ENCODE measurements at regions not wholly inside any gene's neighbourhood (a gene's known extent, or its start where the extent isn't known, plus 50 kb on each side); places are given as distances from the start of the nearest gene placed in this dataset.

- CTCF ChIA-PET: interaction anchor here (1.0 to 1.2 kb wide), 2 partner anchors 18 to 28 kb away, joined by 3 to 4 read pairs; no protein-coding TSS in a partner anchor
- no peak for TF ChIP-seq CTCF (IDR thresholded peaks at IDR 0.05; ENCODE audit: insufficient read depth, low read depth, low read length)
- POLR2A ChIA-PET: interaction anchor here (0.7 to 1.1 kb wide), 2 partner anchors 266 to 351 kb away, joined by 3 read pairs; partner anchors contain the start of gene NFKBIZ
These were observed 234.3 kb upstream of the ZPLD1 start for GRCh38 chr3:102200560-102200959.

GRCh38 chr3:102205647-102206046 lies 229.2 kb upstream of the ZPLD1 start:
- ChIA-PET POLR2A (no interaction called here), CTCF (interaction anchor here (1.3 kb wide), 1 partner anchor 11 kb away, joined by 3 read pairs; no protein-coding TSS in a partner anchor)
- no peaks in the 10 kb centered on the region for H3K36me3 ChIP-seq (ENCODE audit: control insufficient read depth, insufficient read depth, low read length)
- no peak overlapping the region for H3K4me3 ChIP-seq (ENCODE audit: low read depth, low read length)
- DNase-seq (ENCODE audit: low read depth): no peak
- no peaks in the 10 kb centered on the region for H3K27me3 ChIP-seq (ENCODE audit: control insufficient read depth, insufficient read depth, low read length)
- TF ChIP-seq CTCF (IDR thresholded peaks at IDR 0.05; ENCODE audit: insufficient read depth, low read depth, low read length): no peak

More at GRCh38 chr3:102200560-102200959, 234.3 kb upstream of the ZPLD1 start:
- DNase-seq (ENCODE audit: low read depth): no peak
- H3K27me3 ChIP-seq (ENCODE audit: control insufficient read depth, insufficient read depth, low read length): no peaks in the 10 kb centered on the region
- no peak overlapping the region for H3K4me3 ChIP-seq (ENCODE audit: low read depth, low read length)
- no peaks in the 10 kb centered on the region for H3K36me3 ChIP-seq (ENCODE audit: control insufficient read depth, insufficient read depth, low read length)

- ChIA-PET POLR2A (no interaction called here), CTCF (no interaction called here)
- H3K27me3 ChIP-seq (ENCODE audit: control insufficient read depth, insufficient read depth, low read length): no peaks in the 10 kb centered on the region
- no peak for TF ChIP-seq CTCF (IDR thresholded peaks at IDR 0.05; ENCODE audit: insufficient read depth, low read depth, low read length)
- peak; percentile 51 for DNase-seq (ENCODE audit: low read depth)
- H3K36me3 ChIP-seq (ENCODE audit: control insufficient read depth, insufficient read depth, low read length): no peaks in the 10 kb centered on the region
- H3K4me3 ChIP-seq (ENCODE audit: low read depth, low read length): no peak overlapping the region
These were observed 228.2 kb upstream of the ZPLD1 start for GRCh38 chr3:102206511-102207031.

GRCh38 chr3:102207151-102207571 lies 227.7 kb upstream of the ZPLD1 start:
- H3K36me3 ChIP-seq (ENCODE audit: control insufficient read depth, insufficient read depth, low read length): no peaks in the 10 kb centered on the region
- no peaks in the 10 kb centered on the region for H3K27me3 ChIP-seq (ENCODE audit: control insufficient read depth, insufficient read depth, low read length)
- ChIA-PET CTCF (interaction anchor here (1.5 kb wide), 1 partner anchor 18 kb away, joined by 8 read pairs; no protein-coding TSS in a partner anchor), POLR2A (no interaction called here)
- no peak overlapping the region for H3K4me3 ChIP-seq (ENCODE audit: low read depth, low read length)
- TF ChIP-seq CTCF (IDR thresholded peaks at IDR 0.05; ENCODE audit: insufficient read depth, low read depth, low read length): no peak
- peak; percentile 63 for DNase-seq (ENCODE audit: low read depth)

GRCh38 chr3:102215166-102215565 lies 219.6 kb upstream of the ZPLD1 start:
- no peaks in the 10 kb centered on the region for H3K36me3 ChIP-seq (ENCODE audit: control insufficient read depth, insufficient read depth, low read length)
- TF ChIP-seq CTCF (IDR thresholded peaks at IDR 0.05; ENCODE audit: insufficient read depth, low read depth, low read length): no peak
- ChIA-PET POLR2A (no interaction called here), CTCF (interaction anchor here (2.1 kb wide), 1 partner anchor 14 kb away, joined by 5 read pairs; no protein-coding TSS in a partner anchor)
- DNase-seq (ENCODE audit: low read depth): no peak
- H3K4me3 ChIP-seq (ENCODE audit: low read depth, low read length): no peak overlapping the region
- no peaks in the 10 kb centered on the region for H3K27me3 ChIP-seq (ENCODE audit: control insufficient read depth, insufficient read depth, low read length)

All from BJ (cell line).